GM23248 (cell line): ENCODE measurements at regions not wholly inside any gene's neighbourhood (a gene's known extent, or its start where the extent isn't known, plus 50 kb on each side); places are given as distances from the start of the nearest gene placed in this dataset.

ENCODE experiments used
- DNase-seq: peaks from one replicate; pipeline ENCODE4 v3.0.0-alpha.2; 2015
- H2AFZ ChIP-seq: fragments of 200-600 bp; sonication (generic); 2 replicates; pipeline ENCODE4 v1.6.1; 2016; ENCODE audit warnings: antibody characterized with exemption
- H3F3A ChIP-seq: fragments of 200-600 bp; sonication (generic); 2 replicates; pipeline ENCODE4 v1.6.1; 2016; ENCODE audit warnings: mild to moderate bottlenecking, antibody characterized with exemption, mixed run types; ENCODE audit not compliant: insufficient read depth
- H3K27ac ChIP-seq: fragments of 200-600 bp; sonication (generic); 2 replicates; pipeline ENCODE4 v1.5.1; 2016; ENCODE audit warnings: mild to moderate bottlenecking
- H3K27me3 ChIP-seq: fragments of 200-600 bp; sonication (generic); replicated peaks from 2 replicates; pipeline ENCODE4 v1.6.1; 2016; ENCODE audit warnings: mild to moderate bottlenecking; ENCODE audit not compliant: insufficient read depth
- H3K36me3 ChIP-seq: fragments of 200-600 bp; sonication (generic); 2 replicates; pipeline ENCODE4 v1.6.1; 2016; ENCODE audit warnings: low read depth, mild to moderate bottlenecking
- H3K4me1 ChIP-seq: fragments of 200-600 bp; sonication (generic); 2 replicates; pipeline ENCODE4 v1.6.1; 2016; ENCODE audit warnings: mild to moderate bottlenecking; ENCODE audit not compliant: insufficient read depth
- H3K4me2 ChIP-seq: fragments of 200-600 bp; sonication (generic); one replicate; pipeline ENCODE4 v1.6.1; 2016; ENCODE audit warnings: mild to moderate bottlenecking; ENCODE audit not compliant: unreplicated experiment
- H3K4me3 ChIP-seq: fragments of 200-600 bp; sonication (generic); 2 replicates; pipeline ENCODE4 v1.5.1; 2016; ENCODE audit warnings: mild to moderate bottlenecking
- H3K79me2 ChIP-seq: fragments of 200-600 bp; sonication (generic); 2 replicates; pipeline ENCODE4 v1.6.1; 2016; ENCODE audit warnings: mild to moderate bottlenecking; ENCODE audit not compliant: insufficient read depth
- H3K9ac ChIP-seq: fragments of 200-600 bp; sonication (generic); 2 replicates; pipeline ENCODE4 v1.6.1; 2016; ENCODE audit warnings: mild to moderate bottlenecking
- H3K9me2 ChIP-seq: fragments of 200-600 bp; sonication (generic); 2 replicates; pipeline ENCODE4 v1.6.1; 2016; ENCODE audit warnings: mixed run types, mild to moderate bottlenecking, moderate library complexity; ENCODE audit not compliant: insufficient read depth
- H3K9me3 ChIP-seq: fragments of 200-600 bp; sonication (generic); one replicate; pipeline ENCODE4 v1.6.1; 2017; ENCODE audit warnings: low read depth
- H4K20me1 ChIP-seq: fragments of 200-600 bp; sonication (generic); 2 replicates; pipeline ENCODE4 v1.6.0; 2016; ENCODE audit not compliant: insufficient read depth
- EZH2 ChIP-seq: fragments of 200-600 bp; sonication (generic); IDR thresholded peaks from 2 replicates; pipeline ENCODE4 v1.6.1; 2018; ENCODE audit warnings: antibody characterized with exemption, mild to moderate bottlenecking; ENCODE audit not compliant: insufficient read depth, poor library complexity, severe bottlenecking
- EZH2phosphoT487 ChIP-seq: fragments of 200-600 bp; sonication (generic); IDR thresholded peaks from 2 replicates; pipeline ENCODE4 v1.6.1; 2018; ENCODE audit warnings: antibody characterized with exemption, moderate library complexity, mild to moderate bottlenecking, low read depth; ENCODE audit not compliant: insufficient read depth
- WGBS, 2 experiments: methylation state at CpG; one replicate each; pipeline ENCODE4 v1.1.6; 2015 to 2017; ENCODE audit warnings: low lambda C conversion rate in 2 of 2, low coverage in 1 of 2; ENCODE audit errors: missing lambda C conversion rate in 2 of 2; 5-methylcytosine and 5-hydroxymethylcytosine counted together
- in situ Hi-C: fragments of 300-500 bp; cut with MboI; formaldehyde crosslinking; loops from 2 replicates; pipeline ENCODE4 v1.15.0; 2020

GRCh38 chr18:67282796-67283195 lies 233.7 kb downstream of the DSEL start:
- Histone ChIP-seq H3K27me3 (no peaks in the 10 kb centered on the region), H3K4me3 (no peak overlapping the region), H4K20me1 (no peaks in the 10 kb centered on the region), H3K79me2 (no peaks in the 10 kb centered on the region), H3K36me3 (no peaks in the 10 kb centered on the region), H3K9me2 (no peaks in the 10 kb centered on the region), H3K9ac (no peak overlapping the region), H3K4me1 (peaks cover 11% of the 10 kb centered on the region), H2AFZ (peak overlapping the region; percentile 61), H3K9me3 (no peaks in the 10 kb centered on the region), H3K27ac (no peak overlapping the region), H3K4me2 (no peak overlapping the region), H3F3A (0 out of 2 replicates have a peak, but pooled peaks cover 11% of the 10 kb centered on the region)
- TF ChIP-seq EZH2 (no peak), EZH2phosphoT487 (no peak)
- DNase-seq = peak; percentile 32
- in situ Hi-C loops = no loop called here

DNA sequence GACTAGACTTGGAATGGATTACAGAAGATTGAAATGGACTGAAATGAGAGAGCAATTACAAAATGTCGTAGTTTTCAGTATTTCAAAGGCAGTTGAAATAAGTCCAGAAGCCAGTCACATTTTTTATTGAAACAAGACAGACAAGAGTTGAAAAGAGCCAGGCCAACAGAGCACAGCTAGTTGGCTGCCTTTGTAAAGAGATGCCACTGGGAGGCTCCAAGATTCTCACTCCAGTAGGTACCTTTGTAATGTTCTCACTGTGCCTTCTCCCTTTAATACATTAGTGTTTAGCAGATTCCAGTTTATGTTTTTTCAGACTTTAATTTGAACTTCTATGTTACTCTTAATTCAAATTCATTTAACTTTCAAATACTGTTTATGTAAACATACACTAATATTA lies 234.8 kb downstream of the DSEL start:
- Histone ChIP-seq H2AFZ (no peak overlapping the region), H3K36me3 (no peaks in the 10 kb centered on the region), H4K20me1 (no peaks in the 10 kb centered on the region), H3K9ac (no peak overlapping the region), H3K79me2 (no peaks in the 10 kb centered on the region), H3K27ac (no peak overlapping the region), H3F3A (0 out of 2 replicates have a peak, but pooled peaks cover 11% of the 10 kb centered on the region), H3K4me1 (peaks cover 11% of the 10 kb centered on the region), H3K4me3 (no peak overlapping the region), H3K9me3 (no peaks in the 10 kb centered on the region), H3K4me2 (no peak overlapping the region), H3K27me3 (no peaks in the 10 kb centered on the region), H3K9me2 (no peaks in the 10 kb centered on the region)
- no peak for DNase-seq
- in situ Hi-C loops = no loop called here
- TF ChIP-seq EZH2 = no peak
- no peak for TF ChIP-seq EZH2phosphoT487
- 16 to 32% methylated on average over 1 of the region's 1 CpG for WGBS, 2 experiments

DNA sequence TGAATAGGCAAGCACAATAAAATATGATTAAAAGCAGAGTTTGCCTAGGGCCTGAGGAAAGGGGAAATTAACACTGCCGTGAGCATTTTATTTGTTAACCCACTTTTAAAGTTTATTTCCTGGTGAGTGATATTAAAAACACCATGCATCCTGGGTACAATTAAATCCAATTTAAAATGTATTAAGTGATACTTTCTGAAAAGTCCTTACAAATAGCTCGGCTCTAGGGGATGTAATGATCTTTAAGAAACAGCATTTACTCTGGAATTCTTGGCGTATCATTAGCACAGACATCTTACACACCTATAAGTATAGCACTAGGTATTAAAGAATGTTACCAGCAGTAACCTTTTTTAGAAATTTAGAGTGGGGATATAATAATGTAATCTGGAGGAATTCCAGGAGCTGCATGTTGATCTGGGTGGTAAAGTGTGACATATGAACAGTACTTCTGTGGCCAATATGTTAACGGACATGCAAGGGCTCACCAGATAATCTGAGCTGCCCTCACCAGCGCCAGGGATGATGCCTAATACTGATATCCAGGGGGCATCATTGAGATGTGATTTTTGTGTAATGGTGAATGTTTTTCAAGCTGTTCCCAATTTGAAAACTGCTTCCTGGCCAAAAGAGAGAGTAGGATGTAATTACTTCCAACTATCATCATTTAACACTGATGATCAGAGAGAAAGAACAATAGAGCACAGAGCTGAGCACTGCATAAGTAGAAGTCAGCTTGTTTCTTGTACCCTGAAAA lies 235.9 kb downstream of the DSEL start:
- WGBS, 2 experiments = 76 to 79% methylated on average over 5 of the region's 5 CpGs

GRCh38 chr18:67279988-67280387 lies 236.5 kb downstream of the DSEL start:
- in situ Hi-C loops = no loop called here
- Histone ChIP-seq H3K79me2 (no peaks in the 10 kb centered on the region), H3K9me2 (no peaks in the 10 kb centered on the region), H4K20me1 (no peaks in the 10 kb centered on the region), H3K4me2 (no peak overlapping the region), H3K36me3 (no peaks in the 10 kb centered on the region), H2AFZ (no peak overlapping the region), H3K4me1 (peaks cover 11% of the 10 kb centered on the region), H3K27me3 (no peaks in the 10 kb centered on the region), H3K9ac (no peak overlapping the region), H3K27ac (no peak overlapping the region), H3K9me3 (no peaks in the 10 kb centered on the region), H3K4me3 (no peak overlapping the region), H3F3A (0 out of 2 replicates have a peak, but pooled peaks cover 11% of the 10 kb centered on the region)
- DNase-seq = no peak
- WGBS, 2 experiments = 76 to 77% methylated on average over 3 of the region's 3 CpGs
- TF ChIP-seq EZH2 (no peak), EZH2phosphoT487 (no peak)

More for the DNA sequence above, 235.9 kb downstream of the DSEL start:
- no peaks in the 10 kb centered on the region for H3K27me3 ChIP-seq
- no peak overlapping the region for H3K27ac ChIP-seq
- H3K4me2 ChIP-seq = no peak overlapping the region
- H3K9me3 ChIP-seq = no peaks in the 10 kb centered on the region
- in situ Hi-C loops = no loop called here
- H3F3A ChIP-seq = 0 out of 2 replicates have a peak, but pooled peaks cover 11% of the 10 kb centered on the region
- H3K4me3 ChIP-seq = no peak overlapping the region
- no peak overlapping the region for H2AFZ ChIP-seq
- peak; percentile 3 for DNase-seq
- no peaks in the 10 kb centered on the region for H3K36me3 ChIP-seq
- H3K4me1 ChIP-seq = peaks cover 11% of the 10 kb centered on the region
- no peaks in the 10 kb centered on the region for H3K79me2 ChIP-seq
- H4K20me1 ChIP-seq = no peaks in the 10 kb centered on the region
- TF ChIP-seq EZH2 (no peak), EZH2phosphoT487 (no peak)
- no peak overlapping the region for H3K9ac ChIP-seq
- H3K9me2 ChIP-seq = no peaks in the 10 kb centered on the region
